MCF 10A (cell line): ENCODE measurements at regions not wholly inside any gene's neighbourhood (a gene's known extent, or its start where the extent isn't known, plus 50 kb on each side); places are given as distances from the start of the nearest gene placed in this dataset.

Experiments
- BruUV-seq: library from RNA; stranded (reverse); fragments of 400-500 nt; replicated peaks from 2 replicates; lab custom pipeline; 2021; lab: Mats Ljungman, UMichigan
- CTCF ChIA-PET: fragments of 300-600 bp; sonication (Branson Sonifier 250); formaldehyde crosslinking; extraction: SDS; loops from one replicate; lab custom pipeline; 2021; ENCODE audit warnings: antibody characterized with exemption, inconsistent platforms; lab: Yijun Ruan, JAX
- POLR2A ChIA-PET: fragments of 300-600, 350-650 bp; sonication (Branson Sonifier 250); formaldehyde crosslinking; extraction: SDS; loops from one replicate; lab custom pipeline; 2020; ENCODE audit warnings: antibody characterized with exemption, inconsistent platforms; lab: Yijun Ruan, JAX
- DNase-seq: peaks from one replicate; pipeline ENCODE4 v3.0.0-alpha.2; 2018; ENCODE audit not compliant: unreplicated experiment
- H3K27ac Mint-ChIP-seq: one replicate; pipeline ENCODE4 v1.8.0; 2022; ENCODE audit warnings: mild to moderate bottlenecking, low read depth, mixed read lengths; ENCODE audit not compliant: unreplicated experiment
- H3K27me3 Mint-ChIP-seq: one replicate; pipeline ENCODE4 v1.8.0; 2022; ENCODE audit warnings: mixed read lengths; ENCODE audit not compliant: insufficient read depth, unreplicated experiment
- H3K36me3 Mint-ChIP-seq: one replicate; pipeline ENCODE4 v1.8.0; 2022; ENCODE audit warnings: mild to moderate bottlenecking, moderate library complexity, mixed read lengths; ENCODE audit not compliant: insufficient read depth, unreplicated experiment
- H3K4me1 Mint-ChIP-seq: one replicate; pipeline ENCODE4 v1.8.0; 2022; ENCODE audit warnings: mixed read lengths; ENCODE audit not compliant: insufficient read depth, unreplicated experiment
- H3K4me3 Mint-ChIP-seq: one replicate; pipeline ENCODE4 v1.8.0; 2022; ENCODE audit warnings: mild to moderate bottlenecking, moderate library complexity, mixed read lengths; ENCODE audit not compliant: unreplicated experiment
- H3K9me3 Mint-ChIP-seq: one replicate; pipeline ENCODE4 v1.8.0; 2022; ENCODE audit warnings: mixed read lengths; ENCODE audit not compliant: unreplicated experiment
- intact Hi-C: fragments of 100-400 bp; cut with micrococcal nuclease; formaldehyde crosslinking; loops from 2 replicates; pipeline ENCODE4 v1.14.1; 2022
- TF ChIP-seq, protein P1 (sequence below): fragments of 200-600 bp; IDR thresholded peaks from one replicate; pipeline ENCODE4 v1.8.0; 2022; ENCODE audit warnings: antibody characterized with exemption, mild to moderate bottlenecking; ENCODE audit not compliant: unreplicated experiment

DNA sequence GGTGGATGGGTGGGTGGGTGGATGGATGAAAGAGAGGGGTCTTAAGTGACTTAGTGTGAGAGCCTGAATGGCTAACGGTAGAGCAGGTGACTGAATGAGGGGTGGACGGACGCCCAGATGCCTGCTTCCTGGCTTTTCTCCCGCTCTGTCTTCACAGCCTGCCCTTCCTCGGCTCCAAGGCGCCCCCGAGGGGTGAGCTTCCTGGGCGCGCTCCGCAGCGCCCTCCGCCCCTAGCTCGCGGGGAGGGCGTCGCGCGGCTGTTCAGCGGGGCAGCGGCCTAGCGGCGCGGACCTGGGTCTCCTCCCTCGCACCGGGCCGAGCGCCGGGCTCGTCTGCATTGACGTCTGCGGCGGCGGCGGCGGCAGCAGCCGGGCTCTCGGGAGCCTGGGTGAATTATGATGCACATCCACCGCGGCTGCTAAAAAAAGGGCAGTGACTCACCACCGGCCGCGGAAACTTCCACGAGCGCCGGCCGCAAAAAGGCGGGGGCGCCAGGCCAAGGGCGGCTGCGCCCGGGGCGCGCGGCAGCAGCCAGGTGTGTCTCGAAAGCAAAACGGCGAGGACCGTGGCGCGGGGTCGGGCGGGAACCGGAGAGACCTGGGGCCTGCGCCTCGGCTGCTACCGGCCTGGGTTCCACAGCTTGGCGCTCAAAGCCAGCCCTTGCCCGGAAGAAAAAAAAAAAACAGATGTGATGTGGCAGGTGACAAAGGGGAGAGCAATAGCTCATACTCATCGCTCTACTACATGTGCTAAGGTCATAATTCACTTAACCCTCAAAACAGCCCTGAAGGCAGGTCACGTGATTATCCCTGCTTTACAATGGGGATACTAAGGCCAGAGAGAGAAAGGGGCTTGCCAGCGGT lies 143.0 kb upstream of the ADRA1B start:
- intact Hi-C loops = loop anchor here (2.0 to 10.0 kb wide), 8 partner anchors 54 to 318 kb away; no protein-coding TSS in a partner anchor
- POLR2A ChIA-PET = interaction anchor here (1.0 kb wide), 1 partner anchor 192 kb away, joined by 3 read pairs; no protein-coding TSS in a partner anchor
- Mint-ChIP-seq H3K27me3 (no peaks in the 10 kb centered on the region), H3K36me3 (no peaks in the 10 kb centered on the region), H3K4me3 (peak overlapping the region; percentile 58), H3K4me1 (peaks cover 8% of the 10 kb centered on the region), H3K9me3 (no peaks in the 10 kb centered on the region), H3K27ac (no peak overlapping the region)
- no TSS peak for BruUV-seq
- TF ChIP-seq, protein P1, sequence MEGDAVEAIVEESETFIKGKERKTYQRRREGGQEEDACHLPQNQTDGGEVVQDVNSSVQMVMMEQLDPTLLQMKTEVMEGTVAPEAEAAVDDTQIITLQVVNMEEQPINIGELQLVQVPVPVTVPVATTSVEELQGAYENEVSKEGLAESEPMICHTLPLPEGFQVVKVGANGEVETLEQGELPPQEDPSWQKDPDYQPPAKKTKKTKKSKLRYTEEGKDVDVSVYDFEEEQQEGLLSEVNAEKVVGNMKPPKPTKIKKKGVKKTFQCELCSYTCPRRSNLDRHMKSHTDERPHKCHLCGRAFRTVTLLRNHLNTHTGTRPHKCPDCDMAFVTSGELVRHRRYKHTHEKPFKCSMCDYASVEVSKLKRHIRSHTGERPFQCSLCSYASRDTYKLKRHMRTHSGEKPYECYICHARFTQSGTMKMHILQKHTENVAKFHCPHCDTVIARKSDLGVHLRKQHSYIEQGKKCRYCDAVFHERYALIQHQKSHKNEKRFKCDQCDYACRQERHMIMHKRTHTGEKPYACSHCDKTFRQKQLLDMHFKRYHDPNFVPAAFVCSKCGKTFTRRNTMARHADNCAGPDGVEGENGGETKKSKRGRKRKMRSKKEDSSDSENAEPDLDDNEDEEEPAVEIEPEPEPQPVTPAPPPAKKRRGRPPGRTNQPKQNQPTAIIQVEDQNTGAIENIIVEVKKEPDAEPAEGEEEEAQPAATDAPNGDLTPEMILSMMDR = no peak
- CTCF ChIA-PET = interaction anchor here (0.5 to 1.6 kb wide), 12 partner anchors 8 to 549 kb away, joined by 3 to 5 read pairs (median 3); no protein-coding TSS in a partner anchor
- DNase-seq = peak; percentile 93

DNA sequence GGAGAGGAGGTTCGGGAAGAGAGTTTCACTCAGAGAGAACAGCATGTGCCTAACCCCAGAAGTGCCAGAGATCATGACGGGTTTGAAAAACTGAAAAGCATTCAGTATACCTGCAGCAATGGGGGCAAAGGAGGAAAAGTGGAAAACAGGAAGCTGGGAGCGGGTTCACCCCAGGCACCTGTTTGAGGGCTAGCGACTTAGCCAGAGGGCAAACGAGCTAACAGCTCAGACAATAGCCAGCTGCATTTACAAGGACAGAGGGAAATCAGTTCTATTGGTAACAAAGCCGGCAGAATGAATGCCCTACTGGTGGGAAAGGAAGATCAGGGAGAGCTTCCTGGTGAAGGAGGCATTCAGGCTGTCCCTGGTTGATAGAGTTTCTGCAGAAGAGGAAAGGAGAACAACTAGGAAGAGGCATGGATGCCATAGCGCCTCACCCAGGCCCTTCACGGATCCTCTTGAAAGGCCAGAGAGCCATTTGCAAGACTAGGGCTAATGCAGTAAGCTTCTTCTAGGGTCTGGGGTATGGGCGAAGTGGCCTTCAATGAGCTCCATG lies 141.7 kb upstream of the ADRA1B start:
- Mint-ChIP-seq H3K4me1 (peaks cover 15% of the 10 kb centered on the region), H3K27ac (no peak overlapping the region), H3K4me3 (no peak overlapping the region), H3K9me3 (no peaks in the 10 kb centered on the region), H3K27me3 (no peaks in the 10 kb centered on the region), H3K36me3 (no peaks in the 10 kb centered on the region)
- DNase-seq = no peak
- TF ChIP-seq, protein P1 = no peak
- CTCF ChIA-PET = interaction anchor here (0.6 to 1.6 kb wide), 10 partner anchors 145 to 836 kb away, joined by 3 to 5 read pairs (median 3); no protein-coding TSS in a partner anchor
- POLR2A ChIA-PET = interaction anchor here (0.6 to 1.2 kb wide), 3 partner anchors 29 to 234 kb away, joined by 3 read pairs; partner anchors contain the start of gene TTC1
- no TSS peak for BruUV-seq
- intact Hi-C loops = loop anchor here (5.0 to 10.0 kb wide), 7 partner anchors 53 to 320 kb away; no protein-coding TSS in a partner anchor

DNA sequence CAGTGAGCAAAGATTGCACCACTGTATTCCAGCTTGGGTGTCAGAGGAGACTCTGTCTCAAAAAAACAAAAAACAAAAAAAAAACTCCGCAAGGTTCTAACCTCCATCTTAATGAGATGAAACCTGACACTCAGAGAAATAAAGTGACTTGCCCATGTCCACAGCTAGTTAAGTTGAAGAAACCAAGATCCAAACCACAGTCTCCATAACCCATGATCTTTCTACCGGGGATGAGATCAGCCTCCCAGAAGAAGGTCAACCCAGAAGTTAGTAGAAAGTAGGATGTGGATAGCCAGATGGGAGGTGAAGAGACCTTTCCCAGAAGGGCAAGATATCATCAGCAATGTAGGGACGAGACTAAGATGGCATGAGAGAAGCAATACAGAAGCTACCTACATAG lies 140.4 kb upstream of the ADRA1B start:
- Mint-ChIP-seq H3K4me3 (no peak overlapping the region), H3K27ac (no peak overlapping the region), H3K36me3 (no peaks in the 10 kb centered on the region), H3K27me3 (no peaks in the 10 kb centered on the region), H3K4me1 (peaks cover 23% of the 10 kb centered on the region), H3K9me3 (no peaks in the 10 kb centered on the region)
- no peak for DNase-seq
- TF ChIP-seq, protein P1 = no peak
- ChIA-PET CTCF (interaction anchor here (0.5 to 1.2 kb wide), 6 partner anchors 153 to 365 kb away, joined by 3 to 7 read pairs (median 3); no protein-coding TSS in a partner anchor), POLR2A (no interaction called here)
- BruUV-seq = no TSS peak
- intact Hi-C loops = loop anchor here (10.0 kb wide), 1 partner anchor 321 kb away; no protein-coding TSS in a partner anchor
